ENCODE measurements at regions not wholly inside any gene's neighbourhood (a gene's known extent, or its start where the extent isn't known, plus 50 kb on each side); places are given as distances from the start of the nearest gene placed in this dataset.

DNA sequence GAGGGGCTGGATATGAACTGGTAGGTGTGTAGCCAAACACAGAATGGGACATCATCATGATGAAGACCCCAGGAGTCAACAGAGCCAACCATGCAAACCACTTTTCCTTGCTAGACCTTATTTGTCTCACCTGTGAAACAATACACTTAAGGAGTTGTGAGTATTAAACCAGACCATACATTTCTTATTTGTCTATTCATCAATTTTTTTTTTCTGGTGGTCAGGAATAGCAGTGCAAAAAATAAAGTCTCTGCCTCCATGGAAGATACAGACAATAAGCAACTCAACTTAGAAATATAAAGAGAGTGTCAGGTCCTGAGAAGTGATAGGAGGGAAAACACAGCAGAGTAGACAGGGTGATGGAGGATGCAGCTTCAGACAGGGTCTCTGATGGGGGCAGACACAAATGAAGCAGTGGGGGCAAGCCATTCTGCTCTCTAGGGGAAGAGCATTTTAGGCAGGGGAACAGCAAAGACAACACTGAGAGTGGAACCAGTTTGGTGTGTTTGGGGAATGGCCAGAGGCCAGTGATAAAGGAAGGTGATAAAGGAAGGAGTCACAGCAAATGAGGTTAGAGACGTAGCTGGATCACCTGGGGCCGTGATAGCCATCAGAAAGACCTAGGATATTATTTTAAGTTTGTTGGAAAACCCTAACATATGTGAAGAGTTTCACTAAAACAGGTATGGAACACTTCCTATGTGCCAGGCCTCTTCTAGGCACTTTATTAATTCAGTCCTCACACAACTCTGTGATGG lies 256.2 kb downstream of the MAN2A1 start:
- no peak for DNase-seq

- DNase-seq: no peak
Observed at GRCh38 chr5:109946610-109947009, 256.9 kb downstream of the MAN2A1 start.

GRCh38 chr5:109947667-109948066 lies 257.9 kb downstream of the MAN2A1 start:
- DNase-seq: no peak

GRCh38 chr5:109950634-109951033 lies 260.9 kb downstream of the MAN2A1 start:
- DNase-seq: no peak

DNA sequence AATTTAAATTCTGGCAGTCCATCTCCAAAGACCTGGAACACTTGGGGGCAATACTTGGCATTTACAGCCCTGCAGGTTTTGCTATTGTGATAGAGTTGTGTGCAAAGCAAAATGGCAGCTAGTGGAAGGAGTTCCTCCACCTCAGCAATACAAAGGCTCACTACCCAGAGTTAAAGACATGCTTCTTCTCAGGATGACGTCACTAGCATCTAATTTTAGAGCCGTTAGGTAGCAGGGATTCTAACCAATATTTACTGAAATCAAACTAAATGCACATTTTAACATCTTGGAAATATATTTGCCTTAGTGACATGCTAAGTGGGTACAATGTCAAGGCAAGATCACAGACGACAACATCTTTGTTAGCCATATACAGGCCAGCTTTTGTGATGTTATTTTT lies 261.6 kb downstream of the MAN2A1 start:
- no peak for DNase-seq

GRCh38 chr5:109951758-109952157 lies 262.0 kb downstream of the MAN2A1 start:
- no peak for DNase-seq

DNA sequence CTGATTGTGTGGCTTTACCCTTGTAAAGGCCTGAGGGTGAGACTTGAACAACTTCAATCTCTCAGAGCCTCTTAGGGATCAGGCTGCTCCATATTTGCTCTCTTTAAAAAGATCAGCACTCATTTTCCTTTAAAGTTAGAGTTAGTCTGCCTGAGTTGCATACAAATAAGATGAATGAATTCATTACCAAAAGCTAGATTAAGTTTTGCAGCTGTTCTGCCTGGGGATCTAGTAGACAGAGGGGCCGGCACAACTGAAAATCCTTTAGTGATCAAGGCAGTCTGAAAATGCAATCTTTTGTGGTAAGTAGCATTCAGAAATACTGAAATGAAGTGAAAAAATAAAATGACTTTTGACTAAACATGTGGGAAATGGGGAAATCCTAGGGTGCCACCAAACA lies 264.0 kb downstream of the MAN2A1 start:
- DNase-seq: no peak

- DNase-seq: no peak
Observed at GRCh38 chr5:109956884-109957283, 267.2 kb downstream of the MAN2A1 start.

- no peak for DNase-seq
Observed at GRCh38 chr5:109958082-109958481, 268.4 kb downstream of the MAN2A1 start.

DNA sequence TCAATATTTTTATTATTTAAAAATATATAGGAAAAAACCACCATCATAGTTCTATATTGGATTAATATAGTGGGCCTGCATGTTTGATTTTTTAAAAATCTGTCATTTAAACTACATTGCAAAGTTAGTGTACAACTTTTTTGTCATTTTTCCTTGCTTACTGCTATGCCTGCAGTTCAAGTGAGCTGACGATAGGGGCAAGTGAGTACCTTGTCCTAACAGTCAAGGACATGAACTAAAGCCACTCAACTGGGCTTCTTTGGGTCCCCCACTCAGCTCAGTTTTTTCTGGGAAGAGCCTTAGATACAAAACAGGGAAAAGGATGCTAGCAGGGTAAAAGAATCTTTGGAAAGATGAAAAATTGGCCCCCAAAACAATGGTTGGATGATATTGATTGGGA lies 269.9 kb downstream of the MAN2A1 start:
- DNase-seq: no peak

GRCh38 chr5:109961751-109962150 lies 272.0 kb downstream of the MAN2A1 start:
- DNase-seq: no peak

DNA sequence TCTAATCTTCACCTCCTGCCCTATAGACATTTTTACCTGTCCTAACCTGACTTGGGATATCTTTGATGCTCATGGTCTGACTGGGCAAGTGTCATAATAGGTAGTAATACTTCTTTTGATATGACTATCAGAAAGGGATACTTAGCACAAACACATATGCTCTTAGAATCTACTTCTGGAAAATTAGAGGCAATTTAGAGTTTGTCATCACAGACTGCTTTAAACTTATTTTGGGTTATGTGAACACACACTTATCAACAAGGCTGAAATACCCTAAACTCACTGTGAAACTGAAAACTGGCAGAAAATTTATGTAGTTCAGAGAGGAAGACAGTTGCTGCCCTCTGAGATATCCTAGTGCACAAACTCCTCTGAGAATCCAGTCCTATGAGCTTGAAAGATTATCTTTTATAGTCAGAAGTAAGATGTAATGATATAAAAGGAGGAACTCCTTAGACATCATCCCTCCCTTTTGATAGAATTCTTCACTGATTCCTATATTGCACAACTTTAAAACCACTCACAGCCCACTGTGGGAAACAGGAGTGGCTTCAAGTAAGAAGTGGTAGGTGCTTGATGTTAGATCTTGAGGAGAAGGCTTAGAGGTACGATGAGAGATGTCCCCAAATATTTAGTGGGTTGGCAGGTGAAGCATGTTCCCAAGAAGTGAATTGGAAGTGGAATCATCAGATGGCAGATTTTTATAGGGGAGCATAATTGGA lies 273.3 kb downstream of the MAN2A1 start:
- DNase-seq: no peak

DNA sequence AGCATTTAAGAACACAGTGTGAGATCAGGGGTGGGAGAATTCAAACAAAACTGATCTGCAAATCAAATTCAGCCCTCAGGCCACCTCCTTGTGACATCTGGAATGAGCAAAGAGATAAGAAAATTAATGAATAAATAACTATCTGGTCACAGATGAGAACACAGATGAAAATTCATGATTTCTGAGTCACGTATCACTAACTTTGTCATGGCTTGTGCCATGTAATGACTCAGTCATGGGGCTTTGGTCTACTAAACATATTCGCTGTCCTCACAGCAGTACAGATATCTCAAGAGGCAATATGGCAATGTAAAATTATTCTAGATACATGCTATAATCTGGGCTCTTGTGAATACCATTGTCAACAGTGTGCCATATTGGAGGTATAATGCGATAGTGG lies 274.4 kb downstream of the MAN2A1 start:
- no peak for DNase-seq

- DNase-seq: no peak
Observed at GRCh38 chr5:109965634-109966033, 275.9 kb downstream of the MAN2A1 start.

DNA sequence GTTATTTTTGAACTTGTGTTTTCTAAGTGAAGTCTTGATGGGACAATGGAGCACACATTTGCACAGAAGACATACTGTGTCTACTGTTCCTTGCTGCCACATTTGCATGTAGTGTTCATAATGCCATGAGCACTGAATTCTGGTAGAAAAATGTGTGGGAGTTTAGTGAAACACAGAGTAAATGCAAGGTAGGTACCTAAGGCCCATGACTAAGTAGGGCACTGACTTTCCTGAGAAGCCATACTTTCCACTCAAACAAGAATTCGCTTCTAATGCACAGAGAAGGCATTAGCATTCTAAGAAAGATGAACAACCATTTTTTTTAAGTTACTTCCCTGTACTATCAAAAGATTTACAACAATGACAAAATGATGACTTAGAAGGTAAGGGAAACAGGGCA lies 282.2 kb downstream of the MAN2A1 start:
- DNase-seq: no peak

DNA sequence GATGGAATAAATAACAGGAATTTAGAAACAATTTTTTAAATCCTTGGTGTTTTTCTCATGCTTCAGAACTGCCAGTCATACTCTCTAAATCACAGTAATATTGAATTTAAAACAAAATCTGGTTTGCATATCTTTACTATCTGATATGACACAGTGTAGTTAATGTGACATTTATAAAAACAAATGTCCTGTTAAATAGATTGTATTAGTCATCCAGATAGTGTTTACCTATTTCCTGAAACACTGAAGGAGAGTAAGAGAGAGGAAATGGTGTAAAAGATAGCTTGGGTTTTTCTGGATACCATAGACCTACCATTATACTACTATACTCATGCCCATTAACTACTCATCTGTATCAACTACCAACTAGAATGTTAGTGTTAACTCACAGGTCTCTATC lies 292.3 kb downstream of the MAN2A1 start:
- DNase-seq: no peak

DNA sequence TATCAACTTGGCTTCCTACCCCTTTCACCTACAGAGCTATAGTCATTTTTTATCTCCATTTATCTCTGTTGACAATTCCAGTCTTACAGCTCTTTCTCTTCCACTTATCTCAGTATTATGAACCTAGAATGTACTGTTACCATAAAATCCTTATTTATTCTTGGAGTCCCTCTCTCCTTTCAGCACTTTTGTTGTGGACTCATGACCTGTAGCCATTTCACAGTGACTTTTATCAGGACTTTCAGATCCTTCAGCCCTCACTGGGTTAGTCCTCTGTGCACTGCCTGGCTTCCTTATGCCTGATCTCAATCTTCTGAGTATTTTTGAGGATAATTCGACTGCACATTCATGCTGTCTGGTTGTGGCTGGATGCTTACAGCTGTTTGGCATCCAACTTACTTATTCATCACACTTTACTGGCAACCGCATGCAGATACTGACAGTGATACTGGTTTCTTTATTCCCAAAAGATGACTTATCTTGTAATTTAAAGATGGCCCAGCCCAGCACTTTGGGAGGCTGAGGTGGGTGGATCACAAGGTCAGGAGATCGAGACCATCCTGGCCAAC lies 293.3 kb downstream of the MAN2A1 start:
- no peak for DNase-seq

DNA sequence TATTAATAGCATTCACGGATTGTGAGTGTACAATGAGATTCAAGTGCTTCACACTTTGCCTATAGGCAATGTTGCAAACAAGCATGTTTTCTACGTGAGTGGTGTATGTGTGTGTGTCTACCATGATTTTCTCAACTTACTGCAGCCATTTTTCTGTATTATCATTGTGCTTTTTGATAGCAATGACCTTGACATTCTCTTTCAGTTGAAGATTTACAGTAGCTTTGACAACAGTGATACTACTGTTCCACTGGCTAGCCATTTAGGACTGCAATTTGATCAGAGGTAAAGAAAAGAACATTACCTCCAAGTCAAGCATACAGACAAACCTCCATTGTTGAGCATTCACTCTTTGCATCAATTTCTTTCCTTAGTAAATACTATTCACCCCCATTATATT lies 297.0 kb downstream of the MAN2A1 start:
- DNase-seq: no peak

- no peak for DNase-seq
Observed at GRCh38 chr5:109987355-109987754, 297.6 kb downstream of the MAN2A1 start.

DNA sequence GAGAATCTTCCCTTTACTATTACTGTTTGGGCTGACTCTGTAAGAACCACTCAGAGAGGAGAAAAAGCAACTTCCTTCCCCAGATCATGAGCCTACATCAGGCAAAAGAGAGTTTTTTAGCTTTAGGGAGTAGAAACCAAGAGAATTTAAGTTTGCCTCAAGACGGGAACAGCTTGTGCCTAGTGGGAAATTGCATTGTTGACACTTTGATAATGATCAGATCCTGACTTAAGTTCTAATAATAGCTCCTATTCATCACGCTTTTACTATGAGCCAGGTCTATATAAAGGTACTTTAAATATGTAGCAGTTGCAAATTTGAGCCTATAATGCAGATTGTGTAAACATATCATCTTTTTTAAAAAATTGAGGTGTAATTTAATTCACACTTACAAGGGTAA lies 298.2 kb downstream of the MAN2A1 start:
- no peak for DNase-seq

- DNase-seq: no peak
Observed at GRCh38 chr5:109989161-109989560, 299.4 kb downstream of the MAN2A1 start.

GRCh38 chr5:109989994-109990722 lies 300.4 kb downstream of the MAN2A1 start:
- no peak for DNase-seq

DNA sequence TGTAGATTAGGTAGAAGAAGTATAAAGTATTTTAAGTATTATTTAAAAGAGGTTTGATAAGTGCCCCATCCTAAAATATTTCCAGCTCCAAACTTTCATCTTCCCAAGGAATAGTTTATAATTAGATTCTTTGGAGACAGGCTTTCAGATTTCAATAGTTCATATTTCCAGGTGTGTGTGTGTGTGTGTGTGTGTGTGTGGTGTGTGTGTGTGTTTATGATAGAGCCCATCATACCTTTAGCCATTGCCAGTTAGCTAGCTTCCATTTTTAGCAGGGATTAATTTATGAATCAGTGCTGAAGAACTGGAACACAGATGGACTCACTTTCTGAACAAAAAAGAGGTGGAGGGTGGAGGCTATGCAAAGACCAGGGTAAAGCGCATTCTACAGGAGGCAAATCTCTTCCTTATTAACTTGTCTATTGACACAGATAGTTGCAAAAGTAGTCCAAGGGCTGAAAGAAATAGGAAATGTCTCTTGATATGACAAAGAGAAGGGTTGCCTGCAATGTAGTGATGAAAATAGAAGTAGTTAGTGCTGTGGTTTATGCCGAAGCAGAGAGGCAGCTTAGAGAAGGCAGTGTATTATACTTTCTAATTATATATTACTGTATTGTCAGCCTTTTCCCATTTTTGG lies 301.1 kb downstream of the MAN2A1 start:
- DNase-seq: no peak

Measured in hippocampal formation (tissue), 2 donors.